Epithelial cell of proximal tubule (primary cell): ENCODE measurements at regions not wholly inside any gene's neighbourhood (a gene's known extent, or its start where the extent isn't known, plus 50 kb on each side); places are given as distances from the start of the nearest gene placed in this dataset.

Experiments used
- DNase-seq: peaks from one replicate; pipeline ENCODE4 v3.0.0-alpha.2; 2011; ENCODE audit warnings: low read depth
- H3K4me3 ChIP-seq: 2 replicates; pipeline ENCODE4 v1.5.1; 2011; ENCODE audit warnings: low read depth, mild to moderate bottlenecking, low read length
- TF ChIP-seq, protein P1 (sequence below): conservative IDR thresholded peaks from 2 replicates; pipeline ENCODE4 v1.5.1; 2012; ENCODE audit warnings: low read depth, mild to moderate bottlenecking, low read length

- no peak overlapping the region for H3K4me3 ChIP-seq
- TF ChIP-seq, protein P1, sequence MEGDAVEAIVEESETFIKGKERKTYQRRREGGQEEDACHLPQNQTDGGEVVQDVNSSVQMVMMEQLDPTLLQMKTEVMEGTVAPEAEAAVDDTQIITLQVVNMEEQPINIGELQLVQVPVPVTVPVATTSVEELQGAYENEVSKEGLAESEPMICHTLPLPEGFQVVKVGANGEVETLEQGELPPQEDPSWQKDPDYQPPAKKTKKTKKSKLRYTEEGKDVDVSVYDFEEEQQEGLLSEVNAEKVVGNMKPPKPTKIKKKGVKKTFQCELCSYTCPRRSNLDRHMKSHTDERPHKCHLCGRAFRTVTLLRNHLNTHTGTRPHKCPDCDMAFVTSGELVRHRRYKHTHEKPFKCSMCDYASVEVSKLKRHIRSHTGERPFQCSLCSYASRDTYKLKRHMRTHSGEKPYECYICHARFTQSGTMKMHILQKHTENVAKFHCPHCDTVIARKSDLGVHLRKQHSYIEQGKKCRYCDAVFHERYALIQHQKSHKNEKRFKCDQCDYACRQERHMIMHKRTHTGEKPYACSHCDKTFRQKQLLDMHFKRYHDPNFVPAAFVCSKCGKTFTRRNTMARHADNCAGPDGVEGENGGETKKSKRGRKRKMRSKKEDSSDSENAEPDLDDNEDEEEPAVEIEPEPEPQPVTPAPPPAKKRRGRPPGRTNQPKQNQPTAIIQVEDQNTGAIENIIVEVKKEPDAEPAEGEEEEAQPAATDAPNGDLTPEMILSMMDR: no peak
- DNase-seq: no peak
These were observed 146.7 kb upstream of the SMIM21 start for GRCh38 chr18:75574187-75574586.

DNA sequence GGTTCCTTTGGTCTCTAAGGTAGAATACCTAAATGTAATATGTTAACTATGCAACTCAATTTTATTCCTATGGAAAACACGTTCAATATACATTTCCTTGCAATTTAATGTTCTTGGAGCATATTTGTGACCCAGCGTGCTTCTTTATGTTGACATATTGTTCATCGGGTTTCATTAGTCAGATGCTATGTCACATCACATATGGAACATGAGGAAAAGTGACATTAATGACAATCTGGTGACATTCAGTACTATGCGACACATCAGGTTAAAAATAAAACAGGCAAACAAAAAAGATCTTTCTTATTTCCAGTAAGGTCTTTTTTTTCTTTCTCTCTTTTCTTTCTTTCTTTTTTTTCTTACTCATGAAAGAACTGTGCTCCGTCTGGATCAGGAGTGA lies 135.6 kb upstream of the SMIM21 start:
- TF ChIP-seq, protein P1: no peak

DNA sequence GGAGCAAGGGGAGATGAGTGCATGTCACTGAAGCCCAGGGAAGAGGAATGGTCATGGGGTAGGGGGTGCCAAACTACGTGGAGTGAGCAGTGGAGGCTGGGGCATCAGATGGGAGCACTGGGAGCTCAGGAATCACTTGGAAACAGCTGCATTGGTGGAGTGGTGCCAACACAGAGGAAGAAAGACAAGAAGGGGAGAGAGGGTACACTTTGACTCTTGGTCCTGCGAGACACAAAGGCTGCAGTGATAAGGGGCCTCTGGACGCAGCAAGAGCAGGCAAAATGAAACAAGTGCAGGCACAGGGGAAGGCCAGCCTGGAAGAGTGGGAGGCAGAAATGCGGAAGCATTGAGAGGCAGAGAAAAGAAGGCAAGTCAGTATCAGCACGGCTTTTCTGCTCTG lies 134.7 kb upstream of the SMIM21 start:
- H3K4me3 ChIP-seq: no peak overlapping the region
- DNase-seq: no peak
- TF ChIP-seq, protein P1: no peak

More for the DNA sequence above, 135.6 kb upstream of the SMIM21 start:
- DNase-seq: no peak
- H3K4me3 ChIP-seq: no peak overlapping the region

- no peak for DNase-seq
- H3K4me3 ChIP-seq: no peak overlapping the region
- TF ChIP-seq, protein P1: no peak
These were observed 131.3 kb upstream of the SMIM21 start for GRCh38 chr18:75558790-75559189.

DNA sequence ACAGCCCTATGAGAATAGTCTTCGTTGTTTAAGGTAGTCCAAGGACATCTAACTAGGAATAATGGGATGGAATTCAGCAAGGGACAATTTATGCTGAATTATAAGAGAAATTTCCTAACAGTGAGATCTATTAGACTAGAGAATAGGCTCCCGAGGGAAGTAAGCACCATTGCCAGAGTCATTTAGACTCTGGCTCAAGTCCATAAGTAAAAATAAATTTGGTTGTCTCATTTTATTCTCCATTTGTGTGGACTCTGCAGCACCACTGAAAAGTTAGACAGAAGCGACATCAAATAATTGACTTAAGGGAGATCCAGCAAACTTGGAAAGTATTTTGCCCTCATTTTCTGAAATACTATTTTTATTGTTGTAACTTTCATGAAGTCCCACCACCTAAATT lies 129.3 kb upstream of the SMIM21 start:
- no peak for DNase-seq
- no peak overlapping the region for H3K4me3 ChIP-seq
- TF ChIP-seq, protein P1: no peak

GRCh38 chr18:75554644-75555185 lies 127.2 kb upstream of the SMIM21 start:
- DNase-seq: no peak
- TF ChIP-seq, protein P1: no peak
- H3K4me3 ChIP-seq: no peak overlapping the region

GRCh38 chr18:75554176-75554575 lies 126.7 kb upstream of the SMIM21 start:
- DNase-seq: no peak
- no peak overlapping the region for H3K4me3 ChIP-seq
- TF ChIP-seq, protein P1: no peak
